Astrocyte (in vitro differentiated cells and primary cell): ENCODE measurements at regions not wholly inside any gene's neighbourhood (a gene's known extent, or its start where the extent isn't known, plus 50 kb on each side); places are given as distances from the start of the nearest gene placed in this dataset.

Experiments
- DNase-seq: peaks from one replicate; pipeline ENCODE4 v3.0.0-alpha.2; 2010; ENCODE audit warnings: low read depth
- FAIRE-seq: peaks from 2 replicates; lab custom pipeline; 2011; peaks lifted over from hg19 to GRCh38; lab: Jason Lieb, UNC
- H2AFZ ChIP-seq: 2 replicates; pipeline ENCODE4 v1.6.0; 2012; ENCODE audit warnings: low read depth, low read length, inconsistent platforms
- H3K27ac ChIP-seq: 2 replicates; pipeline ENCODE4 v1.5.1; 2011; ENCODE audit warnings: low read depth, low read length, inconsistent platforms
- H3K27me3 ChIP-seq: 2 replicates; pipeline ENCODE4 v1.6.0; 2011; ENCODE audit warnings: low read length, inconsistent platforms; ENCODE audit not compliant: insufficient read depth
- H3K36me3 ChIP-seq: 2 replicates; pipeline ENCODE4 v1.5.1; 2011; ENCODE audit warnings: low read length, inconsistent platforms; ENCODE audit not compliant: insufficient read depth
- H3K4me1 ChIP-seq: 2 replicates; pipeline ENCODE4 v1.5.1; 2011; ENCODE audit warnings: low read length, inconsistent platforms; ENCODE audit not compliant: insufficient read depth
- H3K4me2 ChIP-seq: 2 replicates; pipeline ENCODE4 v1.6.0; 2012; ENCODE audit warnings: low read length, inconsistent platforms
- H3K4me3 ChIP-seq: 2 replicates; pipeline ENCODE4 v1.5.1; 2011; ENCODE audit warnings: low read depth, mild to moderate bottlenecking, low read length, inconsistent platforms; ENCODE audit not compliant: insufficient read depth
- H3K79me2 ChIP-seq: 2 replicates; pipeline ENCODE4 v1.6.0; 2012; ENCODE audit warnings: mild to moderate bottlenecking, low read length, inconsistent platforms; ENCODE audit not compliant: insufficient read depth
- H3K9ac ChIP-seq: 2 replicates; pipeline ENCODE4 v1.6.0; 2012; ENCODE audit warnings: mild to moderate bottlenecking, low read length, inconsistent platforms
- H3K9me3 ChIP-seq: 2 replicates; pipeline ENCODE4 v1.5.1; 2012; ENCODE audit warnings: low read depth, mild to moderate bottlenecking, low read length, inconsistent platforms; ENCODE audit not compliant: insufficient read depth
- H4K20me1 ChIP-seq: 2 replicates; pipeline ENCODE4 v1.6.0; 2012; ENCODE audit warnings: low read length, inconsistent platforms; ENCODE audit not compliant: insufficient read depth
- H3K27ac Mint-ChIP-seq: one replicate; pipeline ENCODE4 v1.8.0; 2021; ENCODE audit warnings: mild to moderate bottlenecking, mixed read lengths; ENCODE audit not compliant: unreplicated experiment
- H3K27me3 Mint-ChIP-seq: one replicate; pipeline ENCODE4 v1.8.0; 2021; ENCODE audit warnings: low read depth, mixed read lengths; ENCODE audit not compliant: unreplicated experiment
- H3K36me3 Mint-ChIP-seq: one replicate; pipeline ENCODE4 v1.8.0; 2021; ENCODE audit warnings: low read depth, mixed read lengths; ENCODE audit not compliant: unreplicated experiment
- H3K4me1 Mint-ChIP-seq: one replicate; pipeline ENCODE4 v1.8.0; 2021; ENCODE audit warnings: low read depth, mixed read lengths; ENCODE audit not compliant: unreplicated experiment
- H3K4me3 Mint-ChIP-seq: one replicate; pipeline ENCODE4 v1.8.0; 2021; ENCODE audit warnings: mild to moderate bottlenecking, moderate library complexity, mixed read lengths; ENCODE audit not compliant: unreplicated experiment
- H3K9me3 Mint-ChIP-seq: one replicate; pipeline ENCODE4 v1.8.0; 2021; ENCODE audit warnings: mild to moderate bottlenecking, mixed read lengths; ENCODE audit not compliant: unreplicated experiment
- EZH2 ChIP-seq: IDR thresholded peaks from 2 replicates; pipeline ENCODE4 v1.6.1; 2012; ENCODE audit warnings: mild to moderate bottlenecking, low read length, inconsistent platforms; ENCODE audit not compliant: insufficient read depth
- TF ChIP-seq, protein P1 (sequence below): IDR thresholded peaks from 2 replicates; pipeline ENCODE4 v1.5.1; 2011; ENCODE audit warnings: low read depth, mild to moderate bottlenecking, inconsistent platforms, low read length, moderate library complexity; ENCODE audit not compliant: insufficient read depth

DNA sequence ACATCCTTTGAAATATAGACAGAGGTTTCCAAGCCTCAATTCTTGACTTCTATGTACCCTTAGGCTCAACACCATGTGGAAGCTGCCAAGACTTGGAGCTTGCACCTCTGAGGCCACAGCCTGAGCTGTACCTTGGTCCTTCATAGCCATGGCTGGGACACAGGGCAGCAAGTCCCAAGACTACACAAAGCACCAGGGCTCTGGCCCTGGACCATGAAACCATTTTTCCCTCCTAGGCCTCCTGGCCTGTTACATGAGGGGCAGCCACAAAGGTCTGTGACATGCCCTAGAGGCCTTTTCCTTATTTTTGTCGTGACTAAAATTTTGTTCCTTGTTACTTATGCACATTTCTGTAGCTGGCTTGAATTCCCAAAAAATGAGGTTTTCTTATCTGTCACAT is 953.1 kb upstream of the ADGRL4 start:
- Histone ChIP-seq H3K36me3 (no peaks in the 10 kb centered on the region), H2AFZ (no peak overlapping the region), H3K9ac (no peak overlapping the region), H3K9me3 (no peaks in the 10 kb centered on the region), H4K20me1 (no peaks in the 10 kb centered on the region), H3K4me1 (no peaks in the 10 kb centered on the region), H3K4me2 (no peak overlapping the region), H3K79me2 (no peaks in the 10 kb centered on the region), H3K4me3 (no peak overlapping the region), H3K27ac (no peak overlapping the region), H3K27me3 (no peaks in the 10 kb centered on the region)
- TF ChIP-seq, protein P1, sequence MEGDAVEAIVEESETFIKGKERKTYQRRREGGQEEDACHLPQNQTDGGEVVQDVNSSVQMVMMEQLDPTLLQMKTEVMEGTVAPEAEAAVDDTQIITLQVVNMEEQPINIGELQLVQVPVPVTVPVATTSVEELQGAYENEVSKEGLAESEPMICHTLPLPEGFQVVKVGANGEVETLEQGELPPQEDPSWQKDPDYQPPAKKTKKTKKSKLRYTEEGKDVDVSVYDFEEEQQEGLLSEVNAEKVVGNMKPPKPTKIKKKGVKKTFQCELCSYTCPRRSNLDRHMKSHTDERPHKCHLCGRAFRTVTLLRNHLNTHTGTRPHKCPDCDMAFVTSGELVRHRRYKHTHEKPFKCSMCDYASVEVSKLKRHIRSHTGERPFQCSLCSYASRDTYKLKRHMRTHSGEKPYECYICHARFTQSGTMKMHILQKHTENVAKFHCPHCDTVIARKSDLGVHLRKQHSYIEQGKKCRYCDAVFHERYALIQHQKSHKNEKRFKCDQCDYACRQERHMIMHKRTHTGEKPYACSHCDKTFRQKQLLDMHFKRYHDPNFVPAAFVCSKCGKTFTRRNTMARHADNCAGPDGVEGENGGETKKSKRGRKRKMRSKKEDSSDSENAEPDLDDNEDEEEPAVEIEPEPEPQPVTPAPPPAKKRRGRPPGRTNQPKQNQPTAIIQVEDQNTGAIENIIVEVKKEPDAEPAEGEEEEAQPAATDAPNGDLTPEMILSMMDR = no peak
- TF ChIP-seq EZH2 = no peak
- no peaks in the 10 kb centered on the region for H3K27me3 Mint-ChIP-seq
- FAIRE-seq (no peak), DNase-seq (no peak)
- H3K9me3 Mint-ChIP-seq = peaks cover 19% of the 10 kb centered on the region
- H3K36me3 Mint-ChIP-seq = no peaks in the 10 kb centered on the region
- no peak overlapping the region for H3K27ac Mint-ChIP-seq
- no peak overlapping the region for H3K4me3 Mint-ChIP-seq
- H3K4me1 Mint-ChIP-seq = no peaks in the 10 kb centered on the region

DNA sequence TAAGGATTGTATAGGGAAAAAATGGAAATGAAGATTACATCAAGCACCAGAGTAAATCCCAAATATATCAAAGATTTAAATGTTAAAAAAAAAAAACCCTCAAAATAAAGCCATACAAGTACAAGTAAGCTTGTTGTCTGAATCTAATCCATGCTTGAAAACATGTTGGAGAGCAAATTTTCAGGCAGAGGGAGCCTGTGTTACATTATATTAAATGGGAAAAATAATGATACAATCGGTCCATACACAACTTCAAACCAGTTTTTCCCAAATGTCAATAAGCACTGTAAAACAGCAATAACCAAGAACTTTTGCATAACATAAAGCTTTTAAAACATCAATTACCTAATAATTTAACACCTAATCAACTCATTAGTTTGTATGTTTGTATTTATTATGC is 949.4 kb upstream of the ADGRL4 start:
- H3K4me1 Mint-ChIP-seq = no peaks in the 10 kb centered on the region
- FAIRE-seq = no peak
- H3K9ac ChIP-seq = no peak overlapping the region

DNA sequence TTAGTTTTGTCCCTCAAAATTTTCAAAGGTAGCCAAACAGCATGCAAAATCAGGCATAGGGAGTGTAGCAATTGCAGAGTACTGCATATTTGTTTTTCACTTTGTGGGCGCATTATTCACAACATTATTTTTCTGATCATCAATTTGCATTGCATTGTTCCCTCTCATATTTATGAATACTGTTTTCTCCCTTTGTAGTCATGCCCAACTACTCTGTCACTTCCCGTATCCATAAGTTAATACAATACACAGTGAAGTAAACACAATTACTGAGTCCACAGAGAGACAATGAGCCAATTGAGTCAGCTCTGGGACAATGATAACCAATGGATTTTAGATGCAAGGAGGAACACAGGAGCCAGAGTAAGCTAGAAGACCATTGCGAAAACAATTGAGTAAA is 944.0 kb upstream of the ADGRL4 start:
- Histone ChIP-seq H3K27me3 (no peaks in the 10 kb centered on the region), H3K36me3 (no peaks in the 10 kb centered on the region), H3K4me3 (no peak overlapping the region), H3K79me2 (no peaks in the 10 kb centered on the region), H3K9me3 (no peaks in the 10 kb centered on the region), H3K9ac (no peak overlapping the region), H2AFZ (no peak overlapping the region), H3K27ac (no peak overlapping the region), H3K4me1 (no peaks in the 10 kb centered on the region), H3K4me2 (no peak overlapping the region), H4K20me1 (no peaks in the 10 kb centered on the region)
- FAIRE-seq = no peak
- DNase-seq = no peak
- TF ChIP-seq EZH2 = no peak
- TF ChIP-seq, protein P1 = no peak
- Mint-ChIP-seq H3K27me3 (no peaks in the 10 kb centered on the region), H3K27ac (no peak overlapping the region), H3K9me3 (no peaks in the 10 kb centered on the region), H3K4me1 (no peaks in the 10 kb centered on the region), H3K4me3 (no peak overlapping the region), H3K36me3 (no peaks in the 10 kb centered on the region)

More for the DNA sequence above, 949.4 kb upstream of the ADGRL4 start:
- Histone ChIP-seq H3K4me1 (no peaks in the 10 kb centered on the region), H3K36me3 (no peaks in the 10 kb centered on the region), H3K4me3 (no peak overlapping the region), H2AFZ (no peak overlapping the region), H3K79me2 (no peaks in the 10 kb centered on the region), H4K20me1 (no peaks in the 10 kb centered on the region), H3K4me2 (no peak overlapping the region), H3K9me3 (no peaks in the 10 kb centered on the region), H3K27me3 (no peaks in the 10 kb centered on the region), H3K27ac (no peak overlapping the region)
- Mint-ChIP-seq H3K9me3 (peaks cover 15% of the 10 kb centered on the region), H3K36me3 (no peaks in the 10 kb centered on the region), H3K27ac (no peak overlapping the region), H3K4me3 (no peak overlapping the region), H3K27me3 (no peaks in the 10 kb centered on the region)
- DNase-seq = no peak
- TF ChIP-seq EZH2 = no peak
- TF ChIP-seq, protein P1 = no peak
